ENCODE measurements at regions not wholly inside any gene's neighbourhood (a gene's known extent, or its start where the extent isn't known, plus 50 kb on each side); places are given as distances from the start of the nearest gene placed in this dataset.

- no peaks in the 10 kb centered on the region for H4K20me1 ChIP-seq (replicated peaks; ENCODE audit: control insufficient read depth, extremely low read depth, insufficient read depth, low read length)
- no peak overlapping the region for H3K9ac ChIP-seq (replicated peaks; ENCODE audit: extremely low read depth, insufficient read depth, low read length)
- dilution Hi-C loops (cut with MboI; ENCODE audit: extremely low pct_ligation_motif_present, low sequenced_read_pairs) (no loop called here), intact Hi-C loops (cut with micrococcal nuclease) (no loop called here)
- H3K9me1 ChIP-seq (replicated peaks; ENCODE audit: control insufficient read depth, extremely low read depth, insufficient read depth, low read length) = no peaks in the 10 kb centered on the region
- H3K9me3 ChIP-seq (replicated peaks; ENCODE audit: control insufficient read depth, insufficient read depth, low read length) = no peaks in the 10 kb centered on the region
- H3K4me3 ChIP-seq (replicated peaks in 1 of 3; ENCODE audit: insufficient read depth in 1 of 3, low read depth in 1 of 3, low read length in 3 of 3) = no peak overlapping the region
- POLR2A ChIA-PET = no interaction called here
- no peak for DNase-seq (ENCODE audit: low read depth, low spot score)
- H3K27ac ChIP-seq (ENCODE audit: insufficient read depth, low read depth, low read length) = no peak overlapping the region
- no peak for TF ChIP-seq GATA2 (IDR thresholded peaks at IDR 0.05; ENCODE audit: insufficient read depth, insufficient read length, low read depth, low read length)
- TF ChIP-seq MYC (IDR thresholded peaks at IDR 0.05; ENCODE audit: low read depth, low read length) = no peak
- TF ChIP-seq MAX (IDR thresholded peaks at IDR 0.05; ENCODE audit: insufficient read depth, insufficient read length) = no peak
- TF ChIP-seq, protein P1, sequence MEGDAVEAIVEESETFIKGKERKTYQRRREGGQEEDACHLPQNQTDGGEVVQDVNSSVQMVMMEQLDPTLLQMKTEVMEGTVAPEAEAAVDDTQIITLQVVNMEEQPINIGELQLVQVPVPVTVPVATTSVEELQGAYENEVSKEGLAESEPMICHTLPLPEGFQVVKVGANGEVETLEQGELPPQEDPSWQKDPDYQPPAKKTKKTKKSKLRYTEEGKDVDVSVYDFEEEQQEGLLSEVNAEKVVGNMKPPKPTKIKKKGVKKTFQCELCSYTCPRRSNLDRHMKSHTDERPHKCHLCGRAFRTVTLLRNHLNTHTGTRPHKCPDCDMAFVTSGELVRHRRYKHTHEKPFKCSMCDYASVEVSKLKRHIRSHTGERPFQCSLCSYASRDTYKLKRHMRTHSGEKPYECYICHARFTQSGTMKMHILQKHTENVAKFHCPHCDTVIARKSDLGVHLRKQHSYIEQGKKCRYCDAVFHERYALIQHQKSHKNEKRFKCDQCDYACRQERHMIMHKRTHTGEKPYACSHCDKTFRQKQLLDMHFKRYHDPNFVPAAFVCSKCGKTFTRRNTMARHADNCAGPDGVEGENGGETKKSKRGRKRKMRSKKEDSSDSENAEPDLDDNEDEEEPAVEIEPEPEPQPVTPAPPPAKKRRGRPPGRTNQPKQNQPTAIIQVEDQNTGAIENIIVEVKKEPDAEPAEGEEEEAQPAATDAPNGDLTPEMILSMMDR (IDR thresholded peaks at IDR 0.05; ENCODE audit: extremely low read depth in 1 of 2, insufficient read depth in 1 of 2, low read depth in 1 of 2, low read length in 2 of 2) = no peak
- no peak for TF ChIP-seq FOS (IDR thresholded peaks at IDR 0.05; ENCODE audit: borderline replicate concordance, insufficient read depth, low read length)
- TF ChIP-seq JUN (IDR thresholded peaks at IDR 0.05; ENCODE audit: borderline replicate concordance, insufficient read depth, insufficient read length, low read depth) = no peak
- TF ChIP-seq EZH2 (IDR thresholded peaks at IDR 0.05; ENCODE audit: borderline replicate concordance, low read depth, low read length, severe bottlenecking) = no peak
- H3K79me2 ChIP-seq (ENCODE audit: control insufficient read depth, insufficient read depth, low read length) = no peaks in the 10 kb centered on the region
- no peaks in the 10 kb centered on the region for H3K36me3 ChIP-seq (ENCODE audit: control insufficient read depth in 2 of 2, extremely low read depth in 1 of 2, insufficient read depth in 2 of 2, low read length in 2 of 2)
- CTCF ChIA-PET = no interaction called here
- H3K4me1 ChIP-seq (ENCODE audit: control insufficient read depth, extremely low read depth, insufficient read depth, low read length) = no peaks in the 10 kb centered on the region
- no peak overlapping the region for H2AFZ ChIP-seq (ENCODE audit: low read depth, low read length)
- no peak overlapping the region for H3K4me2 ChIP-seq (ENCODE audit: insufficient read depth, low read length)
- no peaks in the 10 kb centered on the region for H3K27me3 ChIP-seq (ENCODE audit: control insufficient read depth in 2 of 2, insufficient read depth in 2 of 2, low read length in 2 of 2)
- no peak for FAIRE-seq
- no TSS peak for BruUV-seq (replicated peaks)
Observed at GRCh38 chr3:182609575-182610156, 183.6 kb upstream of the ATP11B start.
